Suprapubic skin (tissue), 4 donors: ENCODE measurements at regions not wholly inside any gene's neighbourhood (a gene's known extent, or its start where the extent isn't known, plus 50 kb on each side); places are given as distances from the start of the nearest gene placed in this dataset.

Source experiments
- DNase-seq, 2 donors: peaks; one replicate each; pipeline ENCODE4 v3.0.0-alpha.2; 2019; ENCODE audit warnings: low spot score in 2 of 2
- H3K27ac ChIP-seq: fragments of 200-600 bp; sonication (generic); one replicate; pipeline ENCODE4 v1.5.1; 2019
- H3K27me3 ChIP-seq: fragments of 200-600 bp; sonication (generic); one replicate; pipeline ENCODE4 v1.5.1; 2019
- H3K36me3 ChIP-seq: fragments of 200-600 bp; sonication (generic); one replicate; pipeline ENCODE4 v1.5.1; 2019
- H3K4me1 ChIP-seq: fragments of 200-600 bp; sonication (generic); one replicate; pipeline ENCODE4 v1.5.1; 2019
- H3K4me3 ChIP-seq: fragments of 200-600 bp; sonication (generic); one replicate; pipeline ENCODE4 v1.5.1; 2019; ENCODE audit warnings: mild to moderate bottlenecking
- H3K9me3 ChIP-seq: fragments of 200-600 bp; sonication (generic); one replicate; pipeline ENCODE4 v1.5.1; 2019
- CTCF ChIP-seq, 2 donors: fragments of 200-600 bp in 1 of 2; fragments of 450-650 bp in 1 of 2; sonication (generic) in 1 of 2; IDR thresholded peaks; one replicate each; pipeline ENCODE4 v1.5.1; 2016 to 2019; ENCODE audit warnings: antibody characterized with exemption in 2 of 2, mild to moderate bottlenecking in 1 of 2, moderate library complexity in 1 of 2
- EP300 ChIP-seq: sonication (generic); formaldehyde crosslinking; IDR thresholded peaks from one replicate; pipeline ENCODE4 v1.6.1; 2017; ENCODE audit warnings: antibody characterized with exemption
- POLR2A ChIP-seq, 2 donors: fragments of 450-650 bp; IDR thresholded peaks; one replicate each; pipeline ENCODE4 v1.6.1; 2017; ENCODE audit warnings: antibody characterized with exemption in 2 of 2, mild to moderate bottlenecking in 2 of 2, moderate library complexity in 2 of 2
- POLR2AphosphoS5 ChIP-seq, 3 donors: sonication (generic); formaldehyde crosslinking; IDR thresholded peaks; one replicate each; pipeline ENCODE4 v1.6.1; 2017; ENCODE audit warnings: antibody characterized with exemption in 3 of 3
- WGBS: methylation state at CpG from one replicate; pipeline ENCODE4 v1.1.5; 2018; 5-methylcytosine and 5-hydroxymethylcytosine counted together

DNA sequence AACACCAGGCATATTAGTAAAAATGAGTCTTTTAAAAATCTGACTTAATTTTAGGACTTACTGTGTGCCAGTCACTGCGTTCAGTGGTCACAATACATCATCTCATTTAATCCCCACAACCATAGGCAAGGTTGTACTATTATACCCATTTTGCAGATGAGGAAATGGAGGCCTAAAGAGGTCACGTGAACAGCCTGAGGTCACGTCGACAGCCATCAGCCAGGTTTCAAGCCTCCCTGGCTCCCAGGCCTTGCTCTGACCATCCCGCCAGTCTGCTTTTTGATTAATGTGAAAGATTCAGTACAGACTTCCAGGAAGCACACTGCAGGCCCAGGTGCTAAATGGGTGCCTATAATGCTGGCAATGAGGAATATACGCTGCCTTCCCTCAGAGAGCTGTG, 86.3 kb upstream of the TOX3 start:
- H3K27ac ChIP-seq, result no peak overlapping the region
- H3K27me3 ChIP-seq, result no peaks in the 10 kb centered on the region
- DNase-seq, result no peak
- no peaks in the 10 kb centered on the region for H3K9me3 ChIP-seq
- H3K36me3 ChIP-seq, result no peaks in the 10 kb centered on the region
- no peak overlapping the region for H3K4me3 ChIP-seq
- WGBS, result 92% methylated on average over 6 of the region's 6 CpGs
- TF ChIP-seq POLR2A (IDR thresholded peaks at IDR 0.05), result no peak
- TF ChIP-seq CTCF (IDR thresholded peaks at IDR 0.05), result no peak
- no peak for TF ChIP-seq EP300
- no peak for TF ChIP-seq POLR2AphosphoS5 (IDR thresholded peaks at IDR 0.05)
- H3K4me1 ChIP-seq, result no peaks in the 10 kb centered on the region

- Histone ChIP-seq H3K4me3 (no peak overlapping the region), H3K27ac (no peak overlapping the region), H3K9me3 (no peaks in the 10 kb centered on the region), H3K36me3 (no peaks in the 10 kb centered on the region), H3K4me1 (no peaks in the 10 kb centered on the region), H3K27me3 (no peaks in the 10 kb centered on the region)
- TF ChIP-seq POLR2AphosphoS5 (IDR thresholded peaks at IDR 0.05), result no peak
- TF ChIP-seq POLR2A (IDR thresholded peaks at IDR 0.05), result no peak
- no peak for TF ChIP-seq EP300
- TF ChIP-seq CTCF (IDR thresholded peaks at IDR 0.05), result no peak
- WGBS, result 97% methylated on average over 2 of the region's 2 CpGs
- DNase-seq, result no peak
These were observed 84.8 kb upstream of the TOX3 start for GRCh38 chr16:52631711-52632110.

DNA sequence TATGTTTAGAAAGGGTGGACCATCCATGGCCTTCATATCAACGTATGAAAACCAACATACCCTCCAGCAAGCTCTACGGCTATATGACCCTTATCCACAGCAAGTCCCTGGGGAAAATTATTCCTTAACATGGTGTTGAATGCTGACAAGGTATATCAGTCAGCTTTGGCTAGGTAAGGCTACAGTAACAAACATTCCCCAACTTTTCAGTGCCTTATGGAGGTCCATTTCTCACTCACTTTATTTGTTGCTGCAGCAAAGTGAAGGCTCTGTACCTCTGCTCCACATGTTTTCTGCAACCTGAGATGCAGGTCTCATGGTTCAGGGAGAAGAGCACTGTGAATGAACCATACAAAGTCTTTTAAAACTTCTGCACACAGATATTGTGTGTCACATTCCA, 83.8 kb upstream of the TOX3 start:
- no peaks in the 10 kb centered on the region for H3K36me3 ChIP-seq
- no peaks in the 10 kb centered on the region for H3K9me3 ChIP-seq
- 83% methylated on average over 2 of the region's 2 CpGs for WGBS
- no peaks in the 10 kb centered on the region for H3K4me1 ChIP-seq
- H3K4me3 ChIP-seq, result no peak overlapping the region
- no peak for DNase-seq
- no peak for TF ChIP-seq CTCF (IDR thresholded peaks at IDR 0.05)
- H3K27ac ChIP-seq, result no peak overlapping the region
- H3K27me3 ChIP-seq, result no peaks in the 10 kb centered on the region

- TF ChIP-seq EP300 (no peak), POLR2AphosphoS5 (IDR thresholded peaks at IDR 0.05) (no peak), POLR2A (IDR thresholded peaks at IDR 0.05) (no peak), CTCF (IDR thresholded peaks at IDR 0.05) (no peak)
- H3K4me3 ChIP-seq, result no peak overlapping the region
- no peaks in the 10 kb centered on the region for H3K27me3 ChIP-seq
- H3K9me3 ChIP-seq, result no peaks in the 10 kb centered on the region
- H3K36me3 ChIP-seq, result no peaks in the 10 kb centered on the region
- H3K4me1 ChIP-seq, result no peaks in the 10 kb centered on the region
- DNase-seq, result no peak
- WGBS, result 37% methylated on average over 4 of the region's 4 CpGs
- no peak overlapping the region for H3K27ac ChIP-seq
These were observed 82.4 kb upstream of the TOX3 start for GRCh38 chr16:52629296-52629695.

DNA sequence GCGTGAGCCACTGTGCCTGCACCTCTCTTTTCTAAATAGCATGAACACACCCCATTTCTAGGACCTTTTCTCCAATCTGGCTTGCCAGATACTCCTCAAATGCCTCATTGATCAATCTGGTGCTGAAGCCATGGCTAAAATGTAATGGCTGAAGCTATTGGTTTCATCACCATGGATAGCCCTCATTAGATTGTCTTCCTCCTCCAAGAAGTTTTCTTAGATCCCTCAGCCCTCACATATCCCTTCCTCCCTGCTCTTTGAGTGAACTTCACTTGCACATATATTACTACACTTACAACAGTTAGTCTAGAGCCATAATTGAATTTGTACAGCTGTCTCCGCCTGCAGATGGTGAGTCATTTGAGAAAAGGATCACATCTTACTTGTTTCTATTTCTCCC, 77.9 kb upstream of the TOX3 start:
- 72% methylated on average over 2 of the region's 2 CpGs for WGBS
- Histone ChIP-seq H3K27ac (no peak overlapping the region), H3K4me1 (peaks cover 3% of the 10 kb centered on the region), H3K36me3 (no peaks in the 10 kb centered on the region), H3K9me3 (no peaks in the 10 kb centered on the region), H3K4me3 (no peak overlapping the region), H3K27me3 (no peaks in the 10 kb centered on the region)
- TF ChIP-seq POLR2A (IDR thresholded peaks at IDR 0.05) (no peak), EP300 (no peak), CTCF (IDR thresholded peaks at IDR 0.05) (no peak), POLR2AphosphoS5 (IDR thresholded peaks at IDR 0.05) (no peak)
- no peak for DNase-seq
